Smooth muscle cell (in vitro differentiated cells): ENCODE measurements at regions not wholly inside any gene's neighbourhood (a gene's known extent, or its start where the extent isn't known, plus 50 kb on each side); places are given as distances from the start of the nearest gene placed in this dataset.

Experiments used
- DNase-seq: peaks from one replicate; lab custom pipeline; 2025; ENCODE audit not compliant: unreplicated experiment; lab: John Stamatoyannopoulos, UW
- H2AFZ ChIP-seq: fragments of 200-600 bp; sonication (generic); 2 replicates; pipeline ENCODE4 v1.6.0; 2016; ENCODE audit warnings: antibody characterized with exemption, low read depth, mild to moderate bottlenecking
- H3F3A ChIP-seq: fragments of 200-600 bp; sonication (generic); 2 replicates; pipeline ENCODE4 v1.6.0; 2017; ENCODE audit warnings: antibody characterized with exemption, low read depth
- H3K27ac ChIP-seq: fragments of 200-600 bp; sonication (generic); 2 replicates; pipeline ENCODE4 v1.5.1; 2016; ENCODE audit warnings: low read depth, mild to moderate bottlenecking
- H3K27me3 ChIP-seq: fragments of 200-600 bp; sonication (generic); 2 replicates; pipeline ENCODE4 v1.6.1; 2016; ENCODE audit warnings: low read depth, mild to moderate bottlenecking
- H3K36me3 ChIP-seq: fragments of 200-600 bp; sonication (generic); 2 replicates; pipeline ENCODE4 v1.5.1; 2016; ENCODE audit warnings: low read depth
- H3K4me1 ChIP-seq: fragments of 200-600 bp; sonication (generic); 2 replicates; pipeline ENCODE4 v1.5.1; 2016; ENCODE audit warnings: low read depth
- H3K4me2 ChIP-seq: fragments of 200-600 bp; sonication (generic); 2 replicates; pipeline ENCODE4 v1.6.0; 2016; ENCODE audit warnings: mild to moderate bottlenecking
- H3K4me3 ChIP-seq: fragments of 200-600 bp; sonication (generic); 2 replicates; pipeline ENCODE4 v1.5.1; 2016; ENCODE audit warnings: mild to moderate bottlenecking
- H3K79me2 ChIP-seq: fragments of 200-600 bp; sonication (generic); 2 replicates; pipeline ENCODE4 v1.6.0; 2016; ENCODE audit warnings: low read depth, mild to moderate bottlenecking
- H3K9ac ChIP-seq: fragments of 200-600 bp; sonication (generic); 2 replicates; pipeline ENCODE4 v1.6.0; 2016; ENCODE audit warnings: low read depth
- H3K9me3 ChIP-seq: fragments of 200-600 bp; sonication (generic); replicated peaks from 2 replicates; pipeline ENCODE4 v1.5.1; 2016; ENCODE audit warnings: low read depth
- H4K20me1 ChIP-seq: fragments of 200-600 bp; sonication (generic); 2 replicates; pipeline ENCODE4 v1.6.0; 2016; ENCODE audit warnings: low read depth
- WGBS: methylation state at CpG from one replicate; pipeline ENCODE4 v1.1.7; 2016; ENCODE audit warnings: low lambda C conversion rate; 5-methylcytosine and 5-hydroxymethylcytosine counted together
- TF ChIP-seq, protein P1 (sequence below): fragments of 200-600 bp; sonication (generic); IDR thresholded peaks from 2 replicates; pipeline ENCODE4 v1.5.1; 2017; ENCODE audit warnings: borderline replicate concordance, mild to moderate bottlenecking, antibody characterized with exemption; ENCODE audit not compliant: insufficient read depth, poor library complexity, severe bottlenecking

DNA sequence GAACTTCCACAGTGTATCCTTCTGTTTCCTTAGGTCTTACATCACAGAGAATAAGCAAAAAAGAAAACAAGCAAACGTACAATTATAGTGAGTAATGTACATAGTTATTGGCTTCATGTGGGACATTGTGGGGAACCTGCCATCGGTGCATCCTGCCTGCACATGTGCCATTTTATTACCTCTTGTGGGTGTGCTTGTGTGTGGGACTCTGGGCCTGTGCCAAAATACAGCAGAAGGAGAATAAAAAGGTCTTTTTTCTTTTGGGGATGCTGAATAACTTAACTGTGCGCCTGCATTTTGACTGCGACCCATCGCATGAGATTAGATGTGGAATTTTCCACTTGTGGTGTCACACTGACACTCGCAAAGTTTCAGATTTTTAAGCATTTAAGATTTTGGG, 169.6 kb upstream of the DCBLD2 start:
- TF ChIP-seq, protein P1, sequence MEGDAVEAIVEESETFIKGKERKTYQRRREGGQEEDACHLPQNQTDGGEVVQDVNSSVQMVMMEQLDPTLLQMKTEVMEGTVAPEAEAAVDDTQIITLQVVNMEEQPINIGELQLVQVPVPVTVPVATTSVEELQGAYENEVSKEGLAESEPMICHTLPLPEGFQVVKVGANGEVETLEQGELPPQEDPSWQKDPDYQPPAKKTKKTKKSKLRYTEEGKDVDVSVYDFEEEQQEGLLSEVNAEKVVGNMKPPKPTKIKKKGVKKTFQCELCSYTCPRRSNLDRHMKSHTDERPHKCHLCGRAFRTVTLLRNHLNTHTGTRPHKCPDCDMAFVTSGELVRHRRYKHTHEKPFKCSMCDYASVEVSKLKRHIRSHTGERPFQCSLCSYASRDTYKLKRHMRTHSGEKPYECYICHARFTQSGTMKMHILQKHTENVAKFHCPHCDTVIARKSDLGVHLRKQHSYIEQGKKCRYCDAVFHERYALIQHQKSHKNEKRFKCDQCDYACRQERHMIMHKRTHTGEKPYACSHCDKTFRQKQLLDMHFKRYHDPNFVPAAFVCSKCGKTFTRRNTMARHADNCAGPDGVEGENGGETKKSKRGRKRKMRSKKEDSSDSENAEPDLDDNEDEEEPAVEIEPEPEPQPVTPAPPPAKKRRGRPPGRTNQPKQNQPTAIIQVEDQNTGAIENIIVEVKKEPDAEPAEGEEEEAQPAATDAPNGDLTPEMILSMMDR: no peak
- Histone ChIP-seq H3F3A (no peaks in the 10 kb centered on the region), H3K4me2 (no peak overlapping the region), H3K36me3 (no peaks in the 10 kb centered on the region), H3K4me1 (no peaks in the 10 kb centered on the region), H3K27ac (no peak overlapping the region), H3K27me3 (peaks cover 3% of the 10 kb centered on the region), H3K9ac (no peak overlapping the region), H3K4me3 (no peak overlapping the region), H2AFZ (no peak overlapping the region), H4K20me1 (no peaks in the 10 kb centered on the region), H3K9me3 (no peaks in the 10 kb centered on the region), H3K79me2 (no peaks in the 10 kb centered on the region)
- 87% methylated on average over 6 of the region's 6 CpGs for WGBS
- DNase-seq: no peak

DNA sequence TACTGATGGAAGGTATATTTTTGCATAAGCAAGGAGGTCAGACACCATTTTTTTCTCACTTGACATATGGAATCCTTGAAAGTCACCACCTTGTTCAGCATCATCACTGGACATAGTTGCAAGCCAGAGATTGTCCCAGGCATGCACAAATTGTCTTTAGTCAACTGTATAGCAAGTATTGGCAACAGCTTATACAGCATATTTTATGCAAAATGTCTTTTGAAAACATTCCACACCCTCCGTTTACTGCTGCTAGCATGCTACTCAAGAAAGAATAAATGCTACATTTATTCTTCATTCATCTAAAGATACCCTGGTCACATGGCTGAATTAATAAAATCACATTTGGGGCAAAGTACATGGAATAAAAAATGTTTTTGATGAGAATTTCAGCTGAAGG, 168.5 kb upstream of the DCBLD2 start:
- Histone ChIP-seq H3F3A (no peaks in the 10 kb centered on the region), H3K4me3 (no peak overlapping the region), H3K79me2 (no peaks in the 10 kb centered on the region), H4K20me1 (no peaks in the 10 kb centered on the region), H3K4me1 (no peaks in the 10 kb centered on the region), H3K27ac (no peak overlapping the region), H3K9ac (no peak overlapping the region), H3K4me2 (no peak overlapping the region), H3K9me3 (no peaks in the 10 kb centered on the region), H3K27me3 (peaks cover 3% of the 10 kb centered on the region), H3K36me3 (no peaks in the 10 kb centered on the region), H2AFZ (no peak overlapping the region)
- TF ChIP-seq, protein P1: no peak
- 91% methylated on average over 1 of the region's 1 CpG for WGBS
- no peak for DNase-seq

DNA sequence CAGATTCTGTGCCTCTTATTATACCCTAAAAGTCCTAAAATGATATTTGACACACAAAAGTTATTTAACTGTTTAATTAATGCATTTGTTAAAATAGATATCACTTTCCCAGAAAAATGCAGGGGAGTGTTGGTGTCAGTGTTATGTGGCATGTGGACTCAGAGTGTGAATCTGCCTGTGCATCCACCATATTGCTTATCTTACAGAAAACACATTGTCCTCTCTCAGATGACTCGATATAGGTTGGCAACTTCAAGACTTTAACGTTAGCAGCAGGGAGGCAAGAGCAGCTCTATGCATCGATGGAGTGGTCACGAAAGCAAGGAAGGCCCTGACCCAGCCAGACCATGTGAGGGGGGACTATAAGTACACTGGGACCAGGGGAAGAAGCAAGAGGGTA, 165.4 kb upstream of the DCBLD2 start:
- TF ChIP-seq, protein P1: no peak
- no peaks in the 10 kb centered on the region for H3K36me3 ChIP-seq
- no peak overlapping the region for H3K9ac ChIP-seq
- H2AFZ ChIP-seq: no peak overlapping the region
- no peaks in the 10 kb centered on the region for H3K4me1 ChIP-seq
- no peak overlapping the region for H3K4me2 ChIP-seq
- no peak overlapping the region for H3K4me3 ChIP-seq
- H3K79me2 ChIP-seq: no peaks in the 10 kb centered on the region
- H3K9me3 ChIP-seq: no peaks in the 10 kb centered on the region
- H3K27ac ChIP-seq: no peak overlapping the region
- peaks cover 3% of the 10 kb centered on the region for H3K27me3 ChIP-seq
- DNase-seq: no peak
- no peaks in the 10 kb centered on the region for H3F3A ChIP-seq
- 86% methylated on average over 4 of the region's 4 CpGs for WGBS
- no peaks in the 10 kb centered on the region for H4K20me1 ChIP-seq

DNA sequence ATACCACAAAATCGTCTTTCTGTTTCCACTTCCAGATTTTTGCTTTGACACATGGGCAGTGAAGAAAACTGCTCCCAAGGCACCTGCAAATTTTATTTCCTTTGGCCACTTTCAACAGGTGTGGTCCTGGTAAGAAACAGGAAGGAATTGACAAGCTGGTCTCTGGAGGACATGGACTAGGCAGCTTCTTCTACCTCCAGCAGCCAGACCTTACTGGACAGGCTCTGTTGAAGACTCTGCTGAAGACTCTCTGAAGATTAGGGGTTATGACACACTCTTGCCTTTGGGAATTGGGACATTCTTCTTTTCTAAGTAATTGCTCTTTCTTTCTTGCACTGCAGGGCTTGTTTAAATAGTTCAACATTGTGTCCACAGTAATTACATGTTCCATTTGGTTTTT, 147.7 kb upstream of the DCBLD2 start:
- 65% methylated on average over 1 of the region's 1 CpG for WGBS
- TF ChIP-seq, protein P1: no peak

More for the DNA sequence above, 147.7 kb upstream of the DCBLD2 start:
- H3K4me1 ChIP-seq: no peaks in the 10 kb centered on the region
- H2AFZ ChIP-seq: no peak overlapping the region
- H3K9me3 ChIP-seq: no peaks in the 10 kb centered on the region
- H3K27me3 ChIP-seq: no peaks in the 10 kb centered on the region
- H3K4me3 ChIP-seq: no peak overlapping the region
- no peaks in the 10 kb centered on the region for H3K36me3 ChIP-seq
- H3K9ac ChIP-seq: no peak overlapping the region
- H3K4me2 ChIP-seq: no peak overlapping the region
- no peaks in the 10 kb centered on the region for H3F3A ChIP-seq
- no peak overlapping the region for H3K27ac ChIP-seq
- H4K20me1 ChIP-seq: no peaks in the 10 kb centered on the region
- no peak for DNase-seq
- no peaks in the 10 kb centered on the region for H3K79me2 ChIP-seq
